ENCODE measurements at regions not wholly inside any gene's neighbourhood (a gene's known extent, or its start where the extent isn't known, plus 50 kb on each side); places are given as distances from the start of the nearest gene placed in this dataset.

- no peaks in the 10 kb centered on the region for H3K79me2 ChIP-seq (ENCODE audit: insufficient read depth, low read length)
Observed at GRCh38 chrX:21225643-21226042, 148.6 kb upstream of the CNKSR2 start.

More at GRCh38 chrX:21225643-21226042, 148.6 kb upstream of the CNKSR2 start:
- no peak for DNase-seq (ENCODE audit: low spot score)
- ChIA-PET CTCF (ENCODE audit: low intra/inter-chr PET ratio, low total read pairs) (no interaction called here), POLR2A (no interaction called here)
- Histone ChIP-seq H3K27me3 (ENCODE audit: control insufficient read depth in 1 of 2, insufficient read depth in 2 of 2, low read length in 2 of 2) (no peaks in the 10 kb centered on the region), H3K9ac (ENCODE audit: insufficient read depth, low read depth, low read length) (no peak overlapping the region), H3K36me3 (replicated peaks in 1 of 2; ENCODE audit: control insufficient read depth in 1 of 2, insufficient read depth in 2 of 2, low read length in 2 of 2) (no peaks in the 10 kb centered on the region), H3K9me3 (ENCODE audit: low read length) (no peaks in the 10 kb centered on the region), H3K4me1 (ENCODE audit: insufficient read depth, low read length) (no peaks in the 10 kb centered on the region), H3K27ac (ENCODE audit: extremely low read length, insufficient read depth, low read length) (no peak overlapping the region), H4K20me1 (ENCODE audit: insufficient read depth, low read length) (no peaks in the 10 kb centered on the region), H3K4me3 (replicated peaks in 1 of 3; ENCODE audit: insufficient read depth in 1 of 3, low read depth in 2 of 3, low read length in 3 of 3) (no peak overlapping the region), H2AFZ (ENCODE audit: low read length) (no peak overlapping the region), H3K4me2 (ENCODE audit: low read depth, low read length) (no peak overlapping the region)
- no TSS peak for BruUV-seq (replicated peaks)
- FAIRE-seq: no peak
- no peak for ATAC-seq
- TF ChIP-seq TAF15 (IDR thresholded peaks at IDR 0.05; ENCODE audit: low read depth, low read length, poor library complexity, severe bottlenecking) (no peak), MYC (CRISPR knock-in tag; IDR thresholded peaks at IDR 0.05; ENCODE audit: borderline replicate concordance) (no peak), ZNF556 (CRISPR knock-in tag; IDR thresholded peaks at IDR 0.05; ENCODE audit: borderline replicate concordance) (no peak), AGO1 (IDR thresholded peaks at IDR 0.05; ENCODE audit: low read depth, low read length, poor library complexity, severe bottlenecking) (no peak), SKIL (CRISPR knock-in tag; IDR thresholded peaks at IDR 0.05; ENCODE audit: borderline replicate concordance) (no peak), MATR3 (CRISPR knock-in tag; IDR thresholded peaks at IDR 0.05) (no peak), ZSCAN22 (CRISPR knock-in tag; IDR thresholded peaks at IDR 0.05) (no peak), RFXANK (CRISPR knock-in tag; IDR thresholded peaks at IDR 0.05) (no peak), ZSCAN9 (CRISPR knock-in tag; IDR thresholded peaks at IDR 0.05; ENCODE audit: borderline replicate concordance) (no peak), ZNF296 (CRISPR knock-in tag; conservative IDR thresholded peaks at IDR 0.05) (no peak), BRD4 (CRISPR knock-in tag; IDR thresholded peaks at IDR 0.05) (no peak), RBM39 (IDR thresholded peaks at IDR 0.05; ENCODE audit: low read depth, low read length, poor library complexity, severe bottlenecking) (no peak), ZFP36L2 (CRISPR knock-in tag; IDR thresholded peaks at IDR 0.05) (no peak), ZNF879 (CRISPR knock-in tag; IDR thresholded peaks at IDR 0.05) (no peak), BHLHE40 (IDR thresholded peaks at IDR 0.05; ENCODE audit: low read length) (no peak), MEF2D (CRISPR knock-in tag; IDR thresholded peaks at IDR 0.05) (no peak), ZBED4 (CRISPR knock-in tag; IDR thresholded peaks at IDR 0.05; ENCODE audit: borderline replicate concordance) (no peak), CCAR2 (optimal IDR thresholded peaks at IDR 0.05; ENCODE audit: low read depth, low read length) (no peak), FOSL1 (CRISPR knock-in tag; IDR thresholded peaks at IDR 0.05; ENCODE audit: borderline replicate concordance) (no peak)
- in situ Hi-C loops (cut with HindIII; ENCODE audit: extremely low pct_ligation_motif_present, low pct_unique_long_range_greater_than_20kb): no loop called here
- 0% methylated on average over 1 of the region's 1 CpG for WGBS (ENCODE audit: low lambda C conversion rate)
- intact Hi-C loops (cut with micrococcal nuclease; ENCODE audit: unreplicated experiment): no loop called here

All from HepG2 (cell line).